ENCODE measurements at regions not wholly inside any gene's neighbourhood (a gene's known extent, or its start where the extent isn't known, plus 50 kb on each side); places are given as distances from the start of the nearest gene placed in this dataset.
A peak's percentile ranks its signal among the peaks of the same experiment; 100 is the strongest.
"Not testable (repeated sequence)": the region's sequence is repeated elsewhere in the genome, so short reads cannot be mapped to it uniquely, and the experiment has no call there.

DNA sequence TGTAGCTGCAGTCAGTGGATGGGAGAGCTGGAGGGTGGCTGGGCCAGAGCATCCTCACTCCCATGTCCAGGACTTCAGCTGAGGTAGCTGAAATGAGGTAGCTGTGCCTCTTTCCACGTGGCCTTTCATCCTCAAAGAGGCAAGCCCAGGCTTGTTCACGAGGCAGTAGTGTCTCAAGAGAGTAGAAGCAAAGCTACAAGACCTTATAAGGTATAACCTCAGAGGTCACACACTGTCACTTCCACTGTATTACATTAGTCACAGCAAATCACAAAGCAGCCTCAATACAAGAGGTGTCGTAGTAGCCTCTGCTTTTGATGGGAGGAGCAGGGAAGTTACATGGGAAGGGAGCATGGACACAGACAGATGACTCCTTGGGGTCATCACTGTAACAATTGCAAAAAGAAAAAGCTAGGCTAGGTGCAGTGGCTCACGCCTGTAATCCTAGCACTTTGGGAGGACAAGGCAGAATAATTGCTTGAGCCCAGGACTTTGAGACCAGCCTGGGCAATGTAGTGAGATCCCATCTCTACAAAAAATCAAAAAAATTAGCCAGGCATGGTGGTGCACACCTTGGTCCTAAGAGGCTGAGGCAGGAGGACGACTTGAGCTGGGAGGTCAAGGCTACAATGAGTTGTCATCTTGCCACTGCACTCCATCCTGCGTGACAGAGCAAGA lies 97.5 kb downstream of the SKIDA1 start:
- TF ChIP-seq, protein P1, sequence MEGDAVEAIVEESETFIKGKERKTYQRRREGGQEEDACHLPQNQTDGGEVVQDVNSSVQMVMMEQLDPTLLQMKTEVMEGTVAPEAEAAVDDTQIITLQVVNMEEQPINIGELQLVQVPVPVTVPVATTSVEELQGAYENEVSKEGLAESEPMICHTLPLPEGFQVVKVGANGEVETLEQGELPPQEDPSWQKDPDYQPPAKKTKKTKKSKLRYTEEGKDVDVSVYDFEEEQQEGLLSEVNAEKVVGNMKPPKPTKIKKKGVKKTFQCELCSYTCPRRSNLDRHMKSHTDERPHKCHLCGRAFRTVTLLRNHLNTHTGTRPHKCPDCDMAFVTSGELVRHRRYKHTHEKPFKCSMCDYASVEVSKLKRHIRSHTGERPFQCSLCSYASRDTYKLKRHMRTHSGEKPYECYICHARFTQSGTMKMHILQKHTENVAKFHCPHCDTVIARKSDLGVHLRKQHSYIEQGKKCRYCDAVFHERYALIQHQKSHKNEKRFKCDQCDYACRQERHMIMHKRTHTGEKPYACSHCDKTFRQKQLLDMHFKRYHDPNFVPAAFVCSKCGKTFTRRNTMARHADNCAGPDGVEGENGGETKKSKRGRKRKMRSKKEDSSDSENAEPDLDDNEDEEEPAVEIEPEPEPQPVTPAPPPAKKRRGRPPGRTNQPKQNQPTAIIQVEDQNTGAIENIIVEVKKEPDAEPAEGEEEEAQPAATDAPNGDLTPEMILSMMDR (IDR thresholded peaks at IDR 0.05) = no peak

DNA sequence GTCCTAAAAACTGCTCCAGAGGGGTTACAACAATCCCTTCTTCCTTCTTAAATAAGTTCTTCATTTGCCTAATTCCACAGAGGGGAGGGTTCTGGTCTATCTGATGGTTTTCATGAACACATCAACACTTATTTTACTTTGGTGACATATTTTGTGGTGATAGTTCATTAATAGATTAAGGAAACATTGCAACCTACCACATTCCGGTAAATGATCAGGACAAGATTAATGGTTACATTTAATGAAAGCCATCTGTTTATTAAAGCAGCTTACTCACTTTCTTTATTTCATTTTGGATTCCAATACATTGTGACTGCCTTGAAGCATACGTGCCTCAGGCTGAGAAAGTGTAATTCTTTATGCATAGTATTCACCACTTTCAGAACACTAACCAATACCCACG lies 101.0 kb downstream of the SKIDA1 start:
- peaks cover 28% of the 10 kb centered on the region for H3K36me3 Mint-ChIP-seq (ENCODE audit: low read depth)
- peaks cover 36% of the 10 kb centered on the region for H3K9me3 Mint-ChIP-seq
- no peak for DNase-seq
- TF ChIP-seq, protein P1 (IDR thresholded peaks at IDR 0.05) = no peak
- H3K4me1 Mint-ChIP-seq = no peaks in the 10 kb centered on the region
- no peak overlapping the region for H3K27ac Mint-ChIP-seq
- H3K4me3 Mint-ChIP-seq = no peak overlapping the region
- peaks cover 3% of the 10 kb centered on the region for H3K27me3 Mint-ChIP-seq (ENCODE audit: low read depth, poor library complexity)

More for the DNA sequence above, 97.5 kb downstream of the SKIDA1 start:
- peak overlapping the region; percentile 85 for H3K27ac Mint-ChIP-seq
- H3K27me3 Mint-ChIP-seq (ENCODE audit: low read depth, poor library complexity) = peaks cover 5% of the 10 kb centered on the region
- peaks cover 32% of the 10 kb centered on the region for H3K36me3 Mint-ChIP-seq (ENCODE audit: low read depth)
- H3K4me3 Mint-ChIP-seq = no peak overlapping the region
- peaks cover 49% of the 10 kb centered on the region for H3K9me3 Mint-ChIP-seq
- no peak for DNase-seq
- H3K4me1 Mint-ChIP-seq = no peaks in the 10 kb centered on the region

DNA sequence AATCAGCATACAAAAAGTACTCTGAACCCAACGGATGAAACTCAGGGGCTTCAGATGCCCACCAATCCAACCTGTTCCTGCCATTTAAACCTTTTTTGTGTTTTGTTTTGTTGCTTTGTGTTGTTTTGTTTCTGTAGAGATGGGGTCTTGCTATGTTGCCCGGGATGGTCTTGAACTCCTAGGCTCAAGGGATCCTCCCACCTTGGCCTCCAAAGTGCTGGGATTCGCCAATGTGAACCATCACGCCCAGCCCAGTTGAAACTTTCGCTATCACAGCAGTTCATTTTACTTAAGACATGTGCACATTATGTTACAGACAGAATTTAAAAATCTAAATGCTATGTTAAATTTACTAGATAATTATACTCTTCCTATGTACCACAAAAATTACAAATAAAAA lies 101.6 kb downstream of the SKIDA1 start:
- DNase-seq = no peak
- no peak overlapping the region for H3K4me3 Mint-ChIP-seq
- H3K36me3 Mint-ChIP-seq (ENCODE audit: low read depth) = peaks cover 25% of the 10 kb centered on the region
- no peak overlapping the region for H3K27ac Mint-ChIP-seq
- TF ChIP-seq, protein P1 (IDR thresholded peaks at IDR 0.05) = no peak
- H3K27me3 Mint-ChIP-seq (ENCODE audit: low read depth, poor library complexity) = peaks cover 7% of the 10 kb centered on the region
- H3K9me3 Mint-ChIP-seq = peaks cover 30% of the 10 kb centered on the region
- no peaks in the 10 kb centered on the region for H3K4me1 Mint-ChIP-seq

DNA sequence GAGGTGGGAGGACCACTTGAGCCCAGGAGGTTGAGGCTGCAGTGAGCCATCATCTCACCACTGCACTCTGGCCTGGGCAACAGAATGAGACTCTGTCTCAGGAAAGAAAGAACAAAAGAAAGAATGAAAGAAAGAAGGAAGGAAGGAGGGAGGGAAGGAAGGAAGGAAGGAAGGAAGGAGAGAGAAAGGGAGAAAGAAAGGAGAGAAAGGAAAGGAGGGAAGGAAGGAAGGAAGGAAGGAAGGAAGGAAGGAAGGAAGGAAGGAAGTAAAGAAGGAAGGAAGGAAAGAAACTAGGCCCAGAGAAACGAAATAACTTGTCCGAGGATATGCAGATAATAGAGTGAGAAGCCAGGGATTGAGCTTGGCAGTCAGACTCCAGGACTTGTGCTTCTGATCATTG lies 102.1 kb downstream of the SKIDA1 start:
- peaks cover 7% of the 10 kb centered on the region for H3K27me3 Mint-ChIP-seq (ENCODE audit: low read depth, poor library complexity)
- TF ChIP-seq, protein P1 (IDR thresholded peaks at IDR 0.05) = no peak
- DNase-seq = no peak
- H3K9me3 Mint-ChIP-seq = peaks cover 27% of the 10 kb centered on the region
- H3K27ac Mint-ChIP-seq = no peak overlapping the region
- no peak overlapping the region for H3K4me3 Mint-ChIP-seq
- H3K4me1 Mint-ChIP-seq = no peaks in the 10 kb centered on the region
- peaks cover 23% of the 10 kb centered on the region for H3K36me3 Mint-ChIP-seq (ENCODE audit: low read depth)

DNA sequence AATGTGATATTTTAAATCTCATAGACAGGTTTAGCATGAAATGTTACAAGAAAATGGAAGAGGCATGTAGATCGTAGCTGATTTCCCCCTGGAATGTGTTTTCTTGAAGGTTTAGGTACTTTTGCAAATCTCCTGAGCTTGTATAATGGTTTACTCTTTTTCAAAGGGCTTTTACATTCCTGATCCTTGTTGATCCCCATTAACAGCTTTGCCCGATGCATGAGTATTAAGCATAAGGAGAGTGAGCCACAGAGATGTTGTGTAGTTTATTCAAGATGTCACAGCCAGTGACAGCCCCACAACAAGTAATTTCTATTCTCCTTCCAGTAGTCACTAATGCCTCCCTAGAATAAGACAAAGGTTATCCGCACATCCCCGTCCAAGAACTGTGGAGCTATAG lies 103.7 kb downstream of the SKIDA1 start:
- DNase-seq = no peak
- TF ChIP-seq, protein P1 (IDR thresholded peaks at IDR 0.05) = no peak
- Mint-ChIP-seq H3K36me3 (ENCODE audit: low read depth) (peaks cover 8% of the 10 kb centered on the region), H3K27me3 (ENCODE audit: low read depth, poor library complexity) (peaks cover 4% of the 10 kb centered on the region), H3K4me1 (no peaks in the 10 kb centered on the region), H3K4me3 (no peak overlapping the region), H3K27ac (no peak overlapping the region), H3K9me3 (peaks cover 12% of the 10 kb centered on the region)

DNA sequence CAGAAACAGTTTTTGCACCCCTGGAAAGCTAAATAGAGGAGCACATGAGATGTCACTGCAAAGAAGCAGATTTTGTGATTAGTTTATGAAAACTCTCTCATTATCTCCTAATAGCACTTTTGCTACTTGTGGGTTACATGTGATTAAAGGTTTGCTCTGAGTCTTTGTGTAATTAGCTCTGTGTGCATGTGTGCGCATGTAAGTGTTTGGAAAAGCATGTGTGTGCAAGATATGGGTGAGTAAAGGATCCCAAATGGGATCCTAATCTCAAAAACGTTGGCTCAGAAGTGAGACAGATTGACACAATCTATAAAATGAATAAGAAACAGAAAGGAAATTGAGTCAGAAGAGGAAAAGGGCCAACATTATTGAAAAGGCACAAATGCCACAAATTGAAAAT lies 104.5 kb downstream of the SKIDA1 start:
- Mint-ChIP-seq H3K9me3 (peaks cover 4% of the 10 kb centered on the region), H3K27ac (no peak overlapping the region), H3K4me3 (no peak overlapping the region), H3K36me3 (ENCODE audit: low read depth) (no peaks in the 10 kb centered on the region), H3K4me1 (no peaks in the 10 kb centered on the region), H3K27me3 (ENCODE audit: low read depth, poor library complexity) (peaks cover 4% of the 10 kb centered on the region)
- DNase-seq = no peak
- TF ChIP-seq, protein P1 (IDR thresholded peaks at IDR 0.05) = no peak

DNA sequence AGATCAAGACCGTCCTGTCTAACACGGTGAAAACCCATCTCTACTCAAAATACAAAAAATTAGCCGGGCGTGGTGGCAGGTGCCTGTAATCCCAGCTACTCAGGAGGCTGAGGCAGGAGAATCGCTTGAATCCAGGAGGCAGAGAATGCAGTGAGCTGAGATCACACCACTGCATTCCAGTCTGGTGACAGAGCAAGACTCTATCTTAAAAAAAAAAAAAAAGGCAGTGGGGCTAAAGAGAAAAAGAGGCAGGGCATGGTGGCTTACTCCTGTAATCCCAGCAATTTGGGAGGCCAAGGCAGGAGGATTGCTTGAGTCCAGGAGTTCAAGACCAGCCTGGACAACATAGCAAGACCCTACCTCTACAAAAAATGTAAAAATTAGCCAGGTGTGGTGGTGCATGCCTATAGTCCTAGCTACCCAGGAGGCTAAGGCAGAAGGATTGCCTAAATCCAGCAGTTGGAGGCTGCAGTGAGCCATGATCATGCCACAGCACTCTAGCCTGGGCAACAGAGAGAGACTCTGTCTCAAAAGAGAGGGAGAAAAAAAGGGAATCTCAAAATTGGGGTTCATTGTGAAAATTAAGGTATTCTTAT lies 106.4 kb downstream of the SKIDA1 start:
- H3K36me3 Mint-ChIP-seq (ENCODE audit: low read depth); H3K9me3 Mint-ChIP-seq; DNase-seq; H3K4me1 Mint-ChIP-seq; H3K27me3 Mint-ChIP-seq (ENCODE audit: low read depth, poor library complexity); H3K27ac Mint-ChIP-seq; H3K4me3 Mint-ChIP-seq: not testable (repeated sequence)
